Skeletal muscle tissue (tissue), 3 donors: ENCODE measurements at regions not wholly inside any gene's neighbourhood (a gene's known extent, or its start where the extent isn't known, plus 50 kb on each side); places are given as distances from the start of the nearest gene placed in this dataset.

ENCODE experiments used
- H3K27ac ChIP-seq: one replicate; pipeline ENCODE4 v1.7.0; 2013; ENCODE audit warnings: mild to moderate bottlenecking, low read depth, low read length, inconsistent platforms
- H3K27me3 ChIP-seq, 3 donors: one replicate each; pipeline ENCODE4 v1.7.0; 2013; ENCODE audit warnings: low read length in 3 of 3; ENCODE audit not compliant: control insufficient read depth in 3 of 3, insufficient read depth in 3 of 3
- H3K36me3 ChIP-seq, 3 donors: one replicate each; pipeline ENCODE4 v1.7.0; 2013; ENCODE audit warnings: low read length in 3 of 3; ENCODE audit not compliant: control insufficient read depth in 3 of 3, insufficient read depth in 3 of 3
- H3K4me1 ChIP-seq, 3 donors: one replicate each; pipeline ENCODE4 v1.7.0; 2013; ENCODE audit warnings: low read length in 3 of 3, mild to moderate bottlenecking in 3 of 3; ENCODE audit not compliant: control insufficient read depth in 3 of 3, insufficient read depth in 3 of 3
- H3K4me3 ChIP-seq, 3 donors: one replicate each; pipeline ENCODE4 v1.7.0; 2013; ENCODE audit warnings: low read length in 3 of 3
- H3K9ac ChIP-seq, 3 donors: one replicate each; pipeline ENCODE4 v1.7.0; 2013; ENCODE audit warnings: low read length in 3 of 3, mild to moderate bottlenecking in 3 of 3, moderate library complexity in 2 of 3, low read depth in 1 of 3
- H3K9me3 ChIP-seq, 3 donors: one replicate each; pipeline ENCODE4 v1.7.0; 2013; ENCODE audit warnings: low read length in 3 of 3; ENCODE audit not compliant: control insufficient read depth in 3 of 3
- donor health status: Osteomylitis.

- H3K9me3 ChIP-seq: no peaks in the 10 kb centered on the region
- no peak overlapping the region for H3K4me3 ChIP-seq
- H3K36me3 ChIP-seq: no peaks in the 10 kb centered on the region
- H3K27me3 ChIP-seq: peaks cover 0 to 3% (median 2%) of the 10 kb centered on the region in 3 donors
- no peaks in the 10 kb centered on the region for H3K4me1 ChIP-seq
- H3K9ac ChIP-seq: no peak overlapping the region
- no peak overlapping the region for H3K27ac ChIP-seq
Observed at GRCh38 chr20:51287628-51288413, 254.7 kb downstream of the NFATC2 start.

- H3K4me3 ChIP-seq: no peak overlapping the region
- H3K27me3 ChIP-seq: peaks cover 0 to 3% (median 2%) of the 10 kb centered on the region in 3 donors
Observed at GRCh38 chr20:51286758-51287157, 255.8 kb downstream of the NFATC2 start.

GRCh38 chr20:51285684-51286083, 256.8 kb downstream of the NFATC2 start:
- no peaks in the 10 kb centered on the region for H3K36me3 ChIP-seq
- H3K9ac ChIP-seq: no peak overlapping the region
- no peak overlapping the region for H3K4me3 ChIP-seq
- peaks cover 0 to 3% (median 2%) of the 10 kb centered on the region in 3 donors for H3K27me3 ChIP-seq
- H3K4me1 ChIP-seq: no peaks in the 10 kb centered on the region
- H3K9me3 ChIP-seq: no peaks in the 10 kb centered on the region
- no peak overlapping the region for H3K27ac ChIP-seq

More at GRCh38 chr20:51286758-51287157, 255.8 kb downstream of the NFATC2 start:
- Histone ChIP-seq H3K36me3 (no peaks in the 10 kb centered on the region), H3K9ac (no peak overlapping the region), H3K9me3 (no peaks in the 10 kb centered on the region), H3K27ac (no peak overlapping the region), H3K4me1 (no peaks in the 10 kb centered on the region)

GRCh38 chr20:51284871-51285270, 257.6 kb downstream of the NFATC2 start:
- Histone ChIP-seq H3K4me3 (no peak overlapping the region), H3K36me3 (no peaks in the 10 kb centered on the region), H3K4me1 (no peaks in the 10 kb centered on the region), H3K27ac (no peak overlapping the region), H3K27me3 (peaks cover 0 to 3% (median 2%) of the 10 kb centered on the region in 3 donors), H3K9ac (no peak overlapping the region), H3K9me3 (no peaks in the 10 kb centered on the region)

GRCh38 chr20:51284176-51284575, 258.3 kb downstream of the NFATC2 start:
- no peaks in the 10 kb centered on the region for H3K9me3 ChIP-seq
- H3K4me1 ChIP-seq: no peaks in the 10 kb centered on the region

GRCh38 chr20:51281521-51281920, 258.6 kb upstream of the KCNG1 start:
- H3K4me1 ChIP-seq: no peaks in the 10 kb centered on the region
- no peaks in the 10 kb centered on the region for H3K36me3 ChIP-seq
- no peak overlapping the region for H3K4me3 ChIP-seq
- peaks cover 3 to 22% (median 18%) of the 10 kb centered on the region in 3 donors for H3K27me3 ChIP-seq
- H3K9me3 ChIP-seq: peaks cover 0 to 2% (median 0%) of the 10 kb centered on the region in 3 donors
- no peak overlapping the region for H3K27ac ChIP-seq
- H3K9ac ChIP-seq: no peak overlapping the region

More at GRCh38 chr20:51284176-51284575, 258.3 kb downstream of the NFATC2 start:
- Histone ChIP-seq H3K36me3 (no peaks in the 10 kb centered on the region), H3K27ac (no peak overlapping the region), H3K9ac (no peak overlapping the region), H3K27me3 (peaks cover 0 to 3% (median 2%) of the 10 kb centered on the region in 3 donors), H3K4me3 (no peak overlapping the region)

- H3K9ac ChIP-seq: no peak overlapping the region
- no peak overlapping the region for H3K27ac ChIP-seq
- H3K4me1 ChIP-seq: peaks cover 0 to 5% (median 4%) of the 10 kb centered on the region in 3 donors
- H3K27me3 ChIP-seq: peaks cover 15 to 24% (median 23%) of the 10 kb centered on the region in 3 donors
- peaks cover 0 to 2% (median 0%) of the 10 kb centered on the region in 3 donors for H3K9me3 ChIP-seq
- H3K4me3 ChIP-seq: no peak overlapping the region
- H3K36me3 ChIP-seq: no peaks in the 10 kb centered on the region
Observed at GRCh38 chr20:51280047-51280446, 257.1 kb upstream of the KCNG1 start.

GRCh38 chr20:51277961-51278360, 255.1 kb upstream of the KCNG1 start:
- no peaks in the 10 kb centered on the region for H3K36me3 ChIP-seq
- H3K9ac ChIP-seq: no peak overlapping the region
- H3K27ac ChIP-seq: no peak overlapping the region
- peaks cover 17 to 31% (median 29%) of the 10 kb centered on the region in 3 donors for H3K27me3 ChIP-seq
- H3K4me3 ChIP-seq: no peak overlapping the region
- H3K9me3 ChIP-seq: peaks cover 0 to 2% (median 0%) of the 10 kb centered on the region in 3 donors
- peaks cover 0 to 5% (median 4%) of the 10 kb centered on the region in 3 donors for H3K4me1 ChIP-seq

- Histone ChIP-seq H3K9me3 (peaks cover 0 to 2% (median 0%) of the 10 kb centered on the region in 3 donors), H3K27me3 (peaks cover 17 to 31% (median 29%) of the 10 kb centered on the region in 3 donors), H3K36me3 (no peaks in the 10 kb centered on the region), H3K4me3 (no peak overlapping the region), H3K27ac (no peak overlapping the region), H3K4me1 (peaks cover 5 to 9% (median 8%) of the 10 kb centered on the region in 3 donors), H3K9ac (no peak overlapping the region)
Observed at GRCh38 chr20:51276296-51276695, 253.4 kb upstream of the KCNG1 start.

- Histone ChIP-seq H3K4me3 (no peak overlapping the region), H3K27ac (no peak overlapping the region), H3K36me3 (no peaks in the 10 kb centered on the region), H3K4me1 (peaks cover 5 to 9% (median 8%) of the 10 kb centered on the region in 3 donors), H3K9me3 (peaks cover 0 to 2% (median 0%) of the 10 kb centered on the region in 3 donors), H3K27me3 (peaks cover 17 to 31% (median 29%) of the 10 kb centered on the region in 3 donors), H3K9ac (no peak overlapping the region)
Observed at GRCh38 chr20:51275826-51276225, 252.9 kb upstream of the KCNG1 start.
